Endothelial cell of umbilical vein (primary cell): ENCODE measurements at regions not wholly inside any gene's neighbourhood (a gene's known extent, or its start where the extent isn't known, plus 50 kb on each side); places are given as distances from the start of the nearest gene placed in this dataset.
"Not testable (repeated sequence)": the region's sequence is repeated elsewhere in the genome, so short reads cannot be mapped to it uniquely, and the experiment has no call there.

Experiments
- BruUV-seq: library from RNA; stranded (reverse); fragments of 400-500 nt; replicated peaks from 2 replicates; lab custom pipeline; 2021; lab: Mats Ljungman, UMichigan
- CTCF ChIA-PET: fragments of 300-600, 350-600 bp; sonication (Branson Sonifier 250); formaldehyde crosslinking; loops from one replicate; lab custom pipeline; 2021; ENCODE audit warnings: antibody characterized with exemption, inconsistent platforms; lab: Charles Lee
- POLR2A ChIA-PET: fragments of 300-600, 350-600 bp; sonication (Branson Sonifier 250); formaldehyde crosslinking; loops from one replicate; lab custom pipeline; 2021; ENCODE audit warnings: antibody characterized with exemption, inconsistent platforms; lab: Charles Lee
- DNase-seq: peaks from one replicate; pipeline ENCODE4 v3.0.0-alpha.2; 2011; ENCODE audit warnings: low read depth, low spot score
- FAIRE-seq: peaks from 2 replicates; lab custom pipeline; 2011; peaks lifted over from hg19 to GRCh38; lab: Jason Lieb, UNC
- H2AFZ ChIP-seq: 2 replicates; pipeline ENCODE4 v1.6.0; 2012; ENCODE audit warnings: low read depth, low read length, control low read depth, inconsistent platforms
- H3K27ac ChIP-seq: 2 replicates; pipeline ENCODE4 v1.5.1; 2011; ENCODE audit warnings: low read depth, mild to moderate bottlenecking, control low read depth, low read length, moderate library complexity; ENCODE audit not compliant: insufficient read depth
- H3K27me3 ChIP-seq, 2 experiments: 2 replicates each; pipeline versions ENCODE4 v1.6.0 to v1.6.1; 2011; ENCODE audit warnings: low read length in 2 of 2, mixed read lengths in 1 of 2; ENCODE audit not compliant: control insufficient read depth in 2 of 2, insufficient read depth in 2 of 2
- H3K36me3 ChIP-seq, 2 experiments: 2 replicates in 1 of 2; 3 replicates in 1 of 2; pipeline ENCODE4 v1.5.1; 2011; ENCODE audit warnings: low read length in 2 of 2, mild to moderate bottlenecking in 1 of 2, moderate library complexity in 1 of 2; ENCODE audit not compliant: control insufficient read depth in 2 of 2, insufficient read depth in 2 of 2; ENCODE audit errors: extremely low read depth in 1 of 2
- H3K4me1 ChIP-seq: 3 replicates; pipeline ENCODE4 v1.5.1; 2011; ENCODE audit warnings: mild to moderate bottlenecking, low read length; ENCODE audit not compliant: control insufficient read depth, insufficient read depth; ENCODE audit errors: extremely low read depth
- H3K4me2 ChIP-seq: 2 replicates; pipeline ENCODE4 v1.6.1; 2011; ENCODE audit warnings: low read length, control low read depth, mixed read lengths; ENCODE audit not compliant: insufficient read depth
- H3K4me3 ChIP-seq, 3 experiments: fragments of 200-600 bp in 1 of 3; sonication (generic), shearing (Covaris generic) in 1 of 3; replicated peaks in 1 of 3; 2 replicates each; pipeline ENCODE4 v1.5.1; 2011 to 2016; ENCODE audit warnings: control low read depth in 3 of 3, low read length in 3 of 3, mild to moderate bottlenecking in 2 of 3, inconsistent platforms in 1 of 3, low read depth in 1 of 3, moderate library complexity in 1 of 3; ENCODE audit not compliant: insufficient read depth in 1 of 3
- H3K79me2 ChIP-seq: 2 replicates; pipeline ENCODE4 v1.6.0; 2012; ENCODE audit warnings: low read length, inconsistent platforms; ENCODE audit not compliant: control insufficient read depth, insufficient read depth
- H3K9ac ChIP-seq: replicated peaks from 2 replicates; pipeline ENCODE3; 2011; ENCODE audit warnings: low read length, control low read depth; ENCODE audit not compliant: insufficient read depth; ENCODE audit errors: extremely low read depth
- H3K9me1 ChIP-seq: replicated peaks from 3 replicates; pipeline ENCODE4 v1.6.0; 2011; ENCODE audit warnings: mild to moderate bottlenecking, low read length; ENCODE audit not compliant: control insufficient read depth, insufficient read depth; ENCODE audit errors: extremely low read depth
- H3K9me3 ChIP-seq: replicated peaks from 2 replicates; pipeline ENCODE4 v1.5.1; 2012; ENCODE audit warnings: low read length, inconsistent platforms; ENCODE audit not compliant: control insufficient read depth, insufficient read depth
- H4K20me1 ChIP-seq: replicated peaks from 2 replicates; pipeline ENCODE3; 2011; ENCODE audit warnings: mild to moderate bottlenecking, low read length; ENCODE audit not compliant: control insufficient read depth, insufficient read depth; ENCODE audit errors: extremely low read depth
- dilution Hi-C: fragments of 300-500 bp; cut with MboI; formaldehyde crosslinking; loops from one replicate; pipeline ENCODE4 v1.15.0; 2019; ENCODE audit warnings: low sequenced_read_pairs; ENCODE audit not compliant: extremely low pct_ligation_motif_present
- intact Hi-C: fragments of 100-400 bp; cut with micrococcal nuclease; formaldehyde crosslinking; loops from one replicate; pipeline ENCODE4 v1.10.0; 2022

GRCh38 chr5:177930269-177931022, 65.6 kb downstream of the PROP1 start:
- H3K4me1 ChIP-seq, H3K27ac ChIP-seq, H3K9me1 ChIP-seq, POLR2A ChIA-PET, H3K9ac ChIP-seq, FAIRE-seq, dilution Hi-C loops, H3K4me3 ChIP-seq, DNase-seq, BruUV-seq, H4K20me1 ChIP-seq, H3K9me3 ChIP-seq, H3K36me3 ChIP-seq, H3K4me2 ChIP-seq, CTCF ChIA-PET, H2AFZ ChIP-seq, H3K79me2 ChIP-seq, H3K27me3 ChIP-seq: not testable (repeated sequence)
- intact Hi-C loops: loop anchor here (5.0 kb wide), 1 partner anchor 132 kb away; no protein-coding TSS in a partner anchor

GRCh38 chr5:177929618-177930017, 66.4 kb downstream of the PROP1 start:
- H3K27me3 ChIP-seq, H3K27ac ChIP-seq, H2AFZ ChIP-seq, CTCF ChIA-PET, BruUV-seq, H3K9me1 ChIP-seq, H3K4me3 ChIP-seq, FAIRE-seq, POLR2A ChIA-PET, H4K20me1 ChIP-seq, dilution Hi-C loops, H3K36me3 ChIP-seq, H3K9me3 ChIP-seq, H3K4me2 ChIP-seq, DNase-seq, H3K9ac ChIP-seq, H3K79me2 ChIP-seq, H3K4me1 ChIP-seq: not testable (repeated sequence)
- intact Hi-C loops: loop anchor here (5.0 kb wide), 1 partner anchor 133 kb away; no protein-coding TSS in a partner anchor

- H3K9ac ChIP-seq, intact Hi-C loops, H3K9me1 ChIP-seq, BruUV-seq, H3K4me1 ChIP-seq, H3K36me3 ChIP-seq, H3K9me3 ChIP-seq, H2AFZ ChIP-seq, H3K4me3 ChIP-seq, H4K20me1 ChIP-seq, H3K4me2 ChIP-seq, DNase-seq, H3K27ac ChIP-seq, H3K27me3 ChIP-seq, H3K79me2 ChIP-seq, CTCF ChIA-PET, dilution Hi-C loops, POLR2A ChIA-PET: not testable (repeated sequence)
- FAIRE-seq: peak; percentile 63
Observed at GRCh38 chr5:177927500-177927899, 68.5 kb downstream of the PROP1 start.

- FAIRE-seq, H3K79me2 ChIP-seq, H3K4me3 ChIP-seq, POLR2A ChIA-PET, CTCF ChIA-PET, BruUV-seq, H2AFZ ChIP-seq, H3K4me2 ChIP-seq, H3K36me3 ChIP-seq, H3K9me1 ChIP-seq, H3K9me3 ChIP-seq, H3K4me1 ChIP-seq, DNase-seq, H3K27ac ChIP-seq, dilution Hi-C loops, H3K9ac ChIP-seq, H4K20me1 ChIP-seq, intact Hi-C loops, H3K27me3 ChIP-seq: not testable (repeated sequence)
Observed at GRCh38 chr5:177924577-177924976, 71.5 kb downstream of the PROP1 start.
